Esophagus squamous epithelium (tissue), 4 donors: ENCODE measurements at regions not wholly inside any gene's neighbourhood (a gene's known extent, or its start where the extent isn't known, plus 50 kb on each side); places are given as distances from the start of the nearest gene placed in this dataset.

Experiments used
- CTCF ChIP-seq, 6 experiments: fragments of 450-650 bp in 4 of 6; fragments of 200-600 bp in 2 of 6; sonication (generic) in 2 of 6; IDR thresholded peaks; one replicate each; pipeline ENCODE4 v1.5.1; 2016 to 2019; ENCODE audit warnings: antibody characterized with exemption in 6 of 6, mild to moderate bottlenecking in 4 of 6, moderate library complexity in 4 of 6
- POLR2A ChIP-seq, 4 donors: fragments of 450-650 bp; IDR thresholded peaks; one replicate each; pipeline ENCODE4 v1.6.1; 2017; ENCODE audit warnings: antibody characterized with exemption in 4 of 4, mild to moderate bottlenecking in 4 of 4, moderate library complexity in 3 of 4

DNA sequence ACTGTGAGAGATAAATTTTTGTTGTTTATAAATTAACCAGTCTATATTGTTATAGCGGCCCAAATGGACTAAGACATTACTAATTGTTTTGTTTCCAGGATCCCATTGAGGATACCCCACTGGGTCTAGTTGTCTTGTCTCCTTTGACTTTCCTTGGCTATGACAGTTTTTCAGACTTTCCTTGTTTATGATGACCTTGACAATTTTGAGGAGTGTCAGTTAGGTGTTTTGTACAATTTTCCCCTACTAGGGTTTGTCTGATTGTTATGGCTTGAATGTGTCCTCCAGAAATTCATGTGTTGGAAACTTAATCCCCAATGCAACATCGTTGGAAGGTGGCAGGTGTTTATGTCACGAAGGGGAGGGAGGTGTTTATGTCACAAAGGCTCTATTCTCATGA lies 89.6 kb upstream of the PITX2 start:
- TF ChIP-seq CTCF (IDR thresholded peaks at IDR 0.05) (no peak), POLR2A (IDR thresholded peaks at IDR 0.05) (no peak)
